ENCODE measurements at regions not wholly inside any gene's neighbourhood (a gene's known extent, or its start where the extent isn't known, plus 50 kb on each side); places are given as distances from the start of the nearest gene placed in this dataset.

GRCh38 chr4:38603652-38604051 lies 60.3 kb upstream of the KLF3 start:
- DNase-seq (ENCODE audit: low spot score): no peak

DNA sequence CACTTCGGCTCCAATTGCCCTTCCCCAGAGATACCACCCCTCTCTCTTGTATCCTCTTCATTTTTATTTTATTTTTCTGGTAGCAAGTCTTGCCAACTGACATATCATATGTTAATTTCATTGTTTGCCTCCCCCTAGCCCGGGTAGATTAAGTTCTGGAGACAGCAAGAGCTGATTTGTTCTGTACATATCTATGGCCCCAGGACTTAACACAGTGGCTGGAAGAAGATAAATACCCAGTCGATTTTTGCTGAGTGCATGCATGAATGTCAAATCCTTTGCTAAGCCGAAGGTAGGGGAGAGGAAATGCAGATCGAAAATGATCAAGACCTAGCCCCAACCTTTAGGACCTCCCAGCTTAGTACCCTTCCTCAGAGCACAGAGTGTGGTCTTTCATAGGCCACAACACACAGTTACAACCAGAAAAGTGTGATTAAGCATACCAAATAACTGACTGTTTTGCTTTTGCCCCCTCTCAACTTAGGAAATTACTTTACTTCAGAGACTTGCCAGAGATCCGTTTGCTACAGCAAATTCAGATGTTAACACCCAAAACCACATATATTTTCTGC lies 58.7 kb upstream of the KLF3 start:
- no peak for DNase-seq (ENCODE audit: low spot score)

DNA sequence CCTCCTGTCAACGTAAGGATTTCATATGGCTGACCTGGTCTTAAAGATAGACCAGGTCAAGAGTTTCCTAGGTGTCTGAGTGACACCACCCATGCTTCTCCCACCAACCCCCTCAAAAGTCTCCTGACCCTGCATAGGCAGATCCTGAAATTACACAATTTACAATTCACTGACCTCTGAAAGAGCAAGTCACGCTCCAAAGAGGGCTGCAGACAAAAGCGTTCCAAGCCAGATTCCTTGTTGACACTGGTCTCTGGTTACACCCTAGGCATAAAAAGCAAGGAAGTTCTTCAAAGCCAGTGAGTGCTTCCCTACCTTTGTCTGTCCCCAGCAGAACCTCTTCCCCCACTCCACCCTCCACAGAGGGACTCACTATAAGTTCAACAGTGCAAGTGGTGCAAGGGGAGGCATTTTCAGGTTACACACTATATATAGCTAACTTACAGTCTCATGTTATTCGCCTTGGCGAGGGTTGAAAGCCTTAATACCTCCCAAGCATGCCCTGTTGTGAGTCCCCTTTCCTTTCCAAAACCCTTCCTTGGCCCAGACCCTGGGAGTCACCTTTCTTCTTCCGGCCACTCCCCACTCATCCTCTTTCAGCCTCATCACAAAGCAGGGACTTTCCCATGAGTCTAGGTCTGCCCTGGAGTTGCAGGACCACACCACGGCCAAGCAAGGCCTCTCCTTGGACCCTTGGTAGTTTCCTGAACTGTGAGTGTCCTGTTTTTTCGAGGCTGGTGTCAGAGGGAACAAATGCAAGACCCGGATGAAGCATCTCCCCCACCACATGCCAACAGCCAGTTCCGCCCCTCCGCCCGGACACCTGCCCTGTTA lies 58.0 kb upstream of the KLF3 start:
- no peak for DNase-seq (ENCODE audit: low spot score)

DNA sequence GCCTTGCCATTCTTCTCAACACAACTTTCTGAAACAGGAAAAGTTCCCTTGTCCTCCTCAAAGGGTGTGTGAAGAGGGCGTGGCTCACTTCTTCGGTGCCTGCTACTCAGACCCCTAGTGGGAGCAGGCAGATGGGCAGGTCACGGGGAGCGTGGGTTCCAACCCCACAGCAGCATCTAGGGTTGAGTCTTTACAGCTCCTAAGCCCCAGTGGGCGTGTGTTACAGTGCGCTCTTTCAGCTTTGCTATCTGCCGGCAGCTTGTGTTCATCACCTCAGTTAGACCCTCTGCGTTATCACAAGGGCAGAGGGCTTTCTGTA lies 57.5 kb upstream of the KLF3 start:
- no peak for DNase-seq (ENCODE audit: low spot score)

DNA sequence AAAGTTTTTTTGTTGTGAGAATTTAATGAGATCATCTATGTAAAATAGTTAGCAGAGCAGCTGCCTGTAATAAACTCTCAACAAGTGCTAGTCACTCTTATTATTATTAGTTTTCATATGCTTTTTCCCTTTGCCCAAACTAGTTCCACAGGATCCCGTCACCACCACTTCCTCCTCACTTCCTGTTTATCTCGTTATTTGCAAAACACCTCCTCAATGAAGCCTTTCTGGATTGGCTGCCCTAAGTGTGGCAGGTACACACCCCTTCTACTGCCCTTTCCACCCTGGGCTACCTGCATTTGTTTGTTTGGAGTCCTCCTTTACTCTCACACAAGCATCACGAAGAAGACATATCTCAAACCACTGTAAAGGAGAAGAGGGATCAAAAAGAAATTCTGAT lies 54.4 kb upstream of the KLF3 start:
- no peak for DNase-seq (ENCODE audit: low spot score)

- DNase-seq (ENCODE audit: low spot score): no peak
Measured at GRCh38 chr4:38610521-38610920, 53.5 kb upstream of the KLF3 start.

DNA sequence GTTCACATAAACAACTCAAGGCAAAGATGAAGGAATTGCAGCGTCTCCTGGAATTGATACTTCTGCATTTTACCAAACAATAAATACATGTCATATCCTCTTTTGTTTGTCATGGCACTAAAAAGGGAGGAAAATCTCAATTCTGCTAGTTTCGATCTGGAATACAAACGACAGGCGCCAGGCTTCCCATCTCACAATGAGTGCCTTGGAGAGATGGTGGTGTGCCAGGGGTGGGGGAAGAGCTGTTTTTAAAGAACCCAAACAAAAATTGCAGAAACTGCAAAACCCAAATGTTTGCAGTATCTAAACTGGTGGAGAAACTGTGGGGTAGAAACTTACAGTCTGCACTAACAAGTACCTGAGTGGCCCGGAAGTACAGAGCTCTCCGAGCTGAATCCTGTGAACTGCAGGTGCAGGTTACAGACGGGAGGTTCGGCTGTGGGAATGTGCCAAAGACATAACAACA lies 53.0 kb upstream of the KLF3 start:
- DNase-seq (ENCODE audit: low spot score): no peak

DNA sequence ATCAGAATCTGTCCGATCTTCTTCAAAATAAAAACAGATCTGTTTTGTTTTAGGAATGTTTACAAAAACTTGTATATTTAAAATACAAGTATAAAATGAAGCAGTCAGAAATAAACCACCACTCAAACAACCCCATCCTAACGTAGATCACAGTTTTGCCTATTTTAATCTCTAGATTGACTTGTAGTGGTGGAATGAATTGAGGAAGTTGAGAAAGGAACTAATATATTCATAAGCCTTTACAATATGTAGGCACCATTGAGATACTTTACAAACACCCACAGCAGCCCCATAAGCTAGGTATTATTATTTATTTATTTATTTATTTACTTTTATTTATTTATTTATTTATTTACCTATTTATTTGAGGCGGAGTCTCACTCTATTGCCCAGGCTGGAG lies 52.3 kb upstream of the KLF3 start:
- no peak for DNase-seq (ENCODE audit: low spot score)

DNA sequence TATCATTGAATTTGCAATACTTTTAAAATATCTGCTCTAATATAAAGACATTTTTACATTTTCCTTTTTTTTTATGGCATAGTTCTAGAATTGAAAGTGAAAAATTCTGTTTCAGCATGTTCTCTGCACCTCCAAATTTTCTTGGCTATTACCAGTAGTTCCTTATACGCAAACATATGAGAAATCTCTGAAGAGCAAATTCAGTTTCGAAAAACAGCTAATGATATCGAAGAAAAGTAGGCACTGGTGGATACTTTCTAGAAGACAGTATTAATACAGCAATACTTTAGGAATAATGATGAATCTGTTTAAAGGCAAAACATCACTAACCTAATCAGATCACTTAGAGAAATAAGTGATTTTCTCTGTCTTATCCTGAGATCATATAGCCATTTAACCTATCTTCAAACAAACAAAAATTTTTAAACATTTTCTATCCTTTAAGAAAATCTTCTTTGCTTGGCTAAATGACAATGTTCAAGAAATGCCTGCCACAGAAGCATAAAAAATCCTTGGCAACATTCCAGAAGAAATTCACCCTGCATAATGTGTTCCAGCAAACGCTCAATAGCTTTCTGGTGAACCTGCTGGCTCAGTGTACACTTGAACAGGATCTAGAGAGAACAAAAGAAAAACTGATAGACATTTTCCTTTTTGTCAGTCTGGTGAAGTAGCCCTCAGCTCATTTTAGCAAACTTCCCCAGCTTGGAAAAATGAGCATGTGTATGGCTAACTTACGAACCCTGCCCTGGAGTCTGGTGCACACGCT lies 51.2 kb upstream of the KLF3 start:
- no peak for DNase-seq (ENCODE audit: low spot score)
